ENCODE measurements at regions not wholly inside any gene's neighbourhood (a gene's known extent, or its start where the extent isn't known, plus 50 kb on each side); places are given as distances from the start of the nearest gene placed in this dataset.

- DNase-seq = no peak
These were observed 122.8 kb upstream of the NUDT4 start for GRCh38 chr12:93254911-93255310.

GRCh38 chr12:93256256-93256969, 121.3 kb upstream of the NUDT4 start:
- DNase-seq = peak; percentile 61

- DNase-seq = no peak
These were observed 116.1 kb upstream of the NUDT4 start for GRCh38 chr12:93261505-93262094.

- DNase-seq = no peak
These were observed 104.7 kb upstream of the NUDT4 start for GRCh38 chr12:93272997-93273396.

- DNase-seq = no peak
These were observed 103.7 kb upstream of the NUDT4 start for GRCh38 chr12:93273834-93274564.

- DNase-seq = no peak
These were observed 102.8 kb upstream of the NUDT4 start for GRCh38 chr12:93274937-93275336.

GRCh38 chr12:93275589-93275988, 102.1 kb upstream of the NUDT4 start:
- no peak for DNase-seq

GRCh38 chr12:93279565-93280412, 97.9 kb upstream of the NUDT4 start:
- no peak for DNase-seq

GRCh38 chr12:93287149-93287548, 90.6 kb upstream of the NUDT4 start:
- no peak for DNase-seq

- no peak for DNase-seq
These were observed 89.1 kb upstream of the NUDT4 start for GRCh38 chr12:93288626-93289025.

- DNase-seq = no peak
These were observed 87.3 kb upstream of the NUDT4 start for GRCh38 chr12:93290391-93290790.

GRCh38 chr12:93292213-93292612, 85.5 kb upstream of the NUDT4 start:
- DNase-seq = no peak

- DNase-seq = no peak
These were observed 84.8 kb upstream of the NUDT4 start for GRCh38 chr12:93292731-93293566.

- no peak for DNase-seq
These were observed 80.7 kb upstream of the NUDT4 start for GRCh38 chr12:93297032-93297431.

- no peak for DNase-seq
These were observed 80.2 kb upstream of the NUDT4 start for GRCh38 chr12:93297536-93297935.

- no peak for DNase-seq
These were observed 78.4 kb upstream of the NUDT4 start for GRCh38 chr12:93299262-93299846.

GRCh38 chr12:93300611-93301021, 77.1 kb upstream of the NUDT4 start:
- DNase-seq = no peak

GRCh38 chr12:93302331-93303229, 75.1 kb upstream of the NUDT4 start:
- DNase-seq = peak; percentile 72

- DNase-seq = no peak
These were observed 71.1 kb upstream of the NUDT4 start for GRCh38 chr12:93306636-93307035.

- no peak for DNase-seq
These were observed 69.4 kb upstream of the NUDT4 start for GRCh38 chr12:93308281-93308680.

All from fibroblast of skin of back (primary cell).